Activated T-helper 2 cell treated with anti-CD3 and anti-CD28 coated beads, Interferon-gamma antibody, Interleukin-2, Interleukin-4, amounts not matched to agents 10 μg/mL and 5 μg/mL and 100 μg/mL, durations not matched to agents 14 hours and 24 hours and 36 hours (primary cell): ENCODE measurements at regions not wholly inside any gene's neighbourhood (a gene's known extent, or its start where the extent isn't known, plus 50 kb on each side); places are given as distances from the start of the nearest gene placed in this dataset.
"Not testable (repeated sequence)": the region's sequence is repeated elsewhere in the genome, so short reads cannot be mapped to it uniquely, and the experiment has no call there.

Experiments
- DNase-seq: peaks from one replicate; pipeline ENCODE4 v3.0.0; 2021; ENCODE audit warnings: low spot score
- H3K27ac Mint-ChIP-seq: one replicate; pipeline ENCODE4 v1.8.0; 2021; ENCODE audit warnings: mixed read lengths
- H3K27me3 Mint-ChIP-seq: one replicate; pipeline ENCODE4 v1.8.0; 2021; ENCODE audit warnings: low read depth, mixed read lengths
- H3K36me3 Mint-ChIP-seq: one replicate; pipeline ENCODE4 v1.8.0; 2021; ENCODE audit warnings: low read depth, mixed read lengths
- H3K4me1 Mint-ChIP-seq: one replicate; pipeline ENCODE4 v1.8.0; 2021; ENCODE audit warnings: low read depth, mixed read lengths
- H3K4me3 Mint-ChIP-seq: one replicate; pipeline ENCODE4 v1.8.0; 2021; ENCODE audit warnings: low read depth, mild to moderate bottlenecking, moderate library complexity, mixed read lengths
- H3K9me3 Mint-ChIP-seq: one replicate; pipeline ENCODE4 v1.8.0; 2021; ENCODE audit warnings: mixed read lengths
- intact Hi-C: fragments of 100-400 bp; cut with micrococcal nuclease; formaldehyde crosslinking; loops from one replicate; pipeline ENCODE4 v1.15.1; 2023

GRCh38 chr16:48082516-48082915 is 73.3 kb downstream of the ABCC12 start:
- H3K4me3 Mint-ChIP-seq: no peak overlapping the region

GRCh38 chr16:48081656-48082055 is 74.1 kb downstream of the ABCC12 start:
- no peaks in the 10 kb centered on the region for H3K27me3 Mint-ChIP-seq
- H3K27ac Mint-ChIP-seq: no peak overlapping the region
- H3K4me1 Mint-ChIP-seq: no peaks in the 10 kb centered on the region
- intact Hi-C loops: no loop called here
- no peak overlapping the region for H3K4me3 Mint-ChIP-seq
- H3K9me3 Mint-ChIP-seq: no peaks in the 10 kb centered on the region
- DNase-seq: no peak
- no peaks in the 10 kb centered on the region for H3K36me3 Mint-ChIP-seq

More at GRCh38 chr16:48082516-48082915, 73.3 kb downstream of the ABCC12 start:
- intact Hi-C loops: no loop called here
- no peaks in the 10 kb centered on the region for H3K9me3 Mint-ChIP-seq
- no peak overlapping the region for H3K27ac Mint-ChIP-seq
- H3K27me3 Mint-ChIP-seq: no peaks in the 10 kb centered on the region
- H3K4me1 Mint-ChIP-seq: no peaks in the 10 kb centered on the region
- no peaks in the 10 kb centered on the region for H3K36me3 Mint-ChIP-seq
- DNase-seq: no peak

GRCh38 chr16:48076455-48077012 is 79.3 kb downstream of the ABCC12 start:
- Mint-ChIP-seq H3K9me3 (no peaks in the 10 kb centered on the region), H3K27me3 (no peaks in the 10 kb centered on the region), H3K4me3 (no peak overlapping the region), H3K27ac (no peak overlapping the region), H3K36me3 (no peaks in the 10 kb centered on the region), H3K4me1 (no peaks in the 10 kb centered on the region)
- intact Hi-C loops: no loop called here
- DNase-seq: no peak

GRCh38 chr16:48075398-48075797 is 80.4 kb downstream of the ABCC12 start:
- Mint-ChIP-seq H3K9me3 (no peaks in the 10 kb centered on the region), H3K27ac (no peak overlapping the region), H3K4me1 (no peaks in the 10 kb centered on the region), H3K36me3 (no peaks in the 10 kb centered on the region), H3K27me3 (no peaks in the 10 kb centered on the region), H3K4me3 (no peak overlapping the region)
- DNase-seq: no peak
- intact Hi-C loops: no loop called here

GRCh38 chr16:48067388-48067787 is 88.4 kb downstream of the ABCC12 start:
- intact Hi-C loops: no loop called here
- Mint-ChIP-seq H3K4me1 (no peaks in the 10 kb centered on the region), H3K27ac (no peak overlapping the region), H3K36me3 (no peaks in the 10 kb centered on the region), H3K27me3 (no peaks in the 10 kb centered on the region), H3K4me3 (no peak overlapping the region), H3K9me3 (peaks cover 6% of the 10 kb centered on the region)
- DNase-seq: no peak

DNA sequence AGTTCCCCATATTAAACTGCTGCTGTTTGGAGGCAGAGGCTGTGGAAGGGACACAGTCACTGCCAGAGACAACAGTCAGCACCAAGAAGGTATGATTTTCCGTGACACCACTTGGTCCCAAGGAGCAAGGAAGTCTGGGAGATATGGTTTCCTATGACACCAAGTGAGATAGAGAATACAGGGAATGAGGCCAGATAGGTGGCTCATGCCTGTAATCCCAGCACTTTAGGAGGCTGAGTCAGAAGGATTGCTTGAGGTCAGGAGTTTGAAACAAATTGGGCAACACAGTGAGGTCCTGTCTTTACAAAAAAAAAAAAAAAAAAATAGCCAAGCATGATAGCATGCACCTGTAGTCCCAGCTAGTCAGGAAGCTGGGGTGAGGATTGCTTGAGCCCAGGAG is 90.8 kb downstream of the ABCC12 start:
- DNase-seq: no peak
- Mint-ChIP-seq H3K36me3 (no peaks in the 10 kb centered on the region), H3K27ac (no peak overlapping the region), H3K4me1 (no peaks in the 10 kb centered on the region), H3K4me3 (no peak overlapping the region), H3K9me3 (peaks cover 6% of the 10 kb centered on the region), H3K27me3 (peaks cover 2% of the 10 kb centered on the region)
- intact Hi-C loops: no loop called here

DNA sequence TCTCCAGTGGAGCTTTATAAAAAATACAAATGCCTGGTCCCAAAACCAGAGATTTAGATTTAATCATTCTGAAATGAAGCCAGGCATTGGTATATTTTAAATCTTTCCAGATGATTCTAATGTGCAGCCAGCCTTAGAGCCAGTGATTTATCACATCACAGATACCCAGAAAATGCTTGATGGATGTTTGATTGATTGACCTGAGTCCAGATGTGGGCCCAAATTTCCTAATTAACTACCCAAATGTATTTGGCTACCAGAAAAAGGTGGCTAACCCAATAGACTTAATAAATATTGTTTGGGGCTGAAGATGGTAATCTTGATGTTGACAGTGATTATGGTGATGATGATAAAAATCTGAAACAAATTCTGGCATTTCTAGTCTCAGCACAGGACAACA is 93.1 kb downstream of the ABCC12 start:
- intact Hi-C loops: no loop called here
- no peak overlapping the region for H3K27ac Mint-ChIP-seq
- H3K4me1 Mint-ChIP-seq: no peaks in the 10 kb centered on the region
- H3K36me3 Mint-ChIP-seq: no peaks in the 10 kb centered on the region
- peaks cover 6% of the 10 kb centered on the region for H3K9me3 Mint-ChIP-seq
- no peak overlapping the region for H3K4me3 Mint-ChIP-seq
- peaks cover 2% of the 10 kb centered on the region for H3K27me3 Mint-ChIP-seq
- no peak for DNase-seq

DNA sequence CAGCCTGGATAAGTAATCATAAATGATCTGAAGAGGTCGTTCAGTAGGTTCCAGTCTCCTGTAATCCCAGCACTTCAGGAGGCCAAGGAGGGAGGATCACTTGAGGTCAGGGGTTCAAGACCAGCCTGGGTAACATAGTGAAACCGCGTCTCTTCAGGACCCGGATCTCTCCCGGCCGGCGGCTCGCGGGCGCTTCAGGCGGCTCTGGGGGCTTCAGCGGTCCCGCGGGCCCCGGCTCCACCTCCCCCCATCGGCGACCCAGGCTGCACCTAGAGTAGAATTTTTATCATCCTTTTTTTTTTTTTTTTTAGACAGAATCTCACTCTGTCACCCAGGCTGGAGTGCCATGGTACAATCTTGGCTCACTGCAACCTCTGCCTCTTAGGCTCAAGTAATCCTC is 95.9 kb downstream of the ABCC12 start:
- Mint-ChIP-seq H3K27ac (no peak overlapping the region), H3K27me3 (peaks cover 10% of the 10 kb centered on the region), H3K36me3 (no peaks in the 10 kb centered on the region)

DNA sequence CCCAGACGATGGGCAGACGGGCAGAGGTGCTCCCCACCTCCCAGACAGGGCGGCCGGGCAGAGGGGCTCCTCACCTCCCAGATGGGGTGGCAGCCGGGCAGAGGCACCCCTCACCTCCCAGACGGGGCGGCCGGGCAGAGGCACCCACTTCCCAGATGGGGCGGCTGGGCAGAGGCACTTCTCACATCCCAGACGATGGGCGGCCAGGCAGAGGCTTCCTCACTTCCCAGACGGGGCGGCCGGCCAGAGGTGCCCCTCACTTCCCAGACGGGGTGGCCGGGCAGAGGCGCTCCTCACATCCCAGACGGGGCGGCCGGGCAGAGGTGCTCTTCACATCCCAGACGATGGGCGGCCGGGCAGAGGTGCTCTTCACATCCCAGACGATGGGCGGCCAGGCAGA is 96.6 kb downstream of the ABCC12 start:
- H3K4me3 Mint-ChIP-seq, H3K4me1 Mint-ChIP-seq, H3K36me3 Mint-ChIP-seq, H3K27ac Mint-ChIP-seq, H3K9me3 Mint-ChIP-seq, DNase-seq: not testable (repeated sequence)
- peaks cover 16% of the 10 kb centered on the region for H3K27me3 Mint-ChIP-seq
- intact Hi-C loops: loop anchor here (5.0 kb wide), 1 partner anchor 1022 kb away; no protein-coding TSS in a partner anchor

More for the DNA sequence above, 95.9 kb downstream of the ABCC12 start:
- peaks cover 6% of the 10 kb centered on the region for H3K9me3 Mint-ChIP-seq
- DNase-seq: no peak
- intact Hi-C loops: loop anchor here (5.0 kb wide), 1 partner anchor 1023 kb away; no protein-coding TSS in a partner anchor
- peaks cover 1% of the 10 kb centered on the region for H3K4me1 Mint-ChIP-seq
- H3K4me3 Mint-ChIP-seq: no peak overlapping the region

- peaks cover 16% of the 10 kb centered on the region for H3K27me3 Mint-ChIP-seq
- H3K27ac Mint-ChIP-seq: no peak overlapping the region
- H3K4me3 Mint-ChIP-seq: no peak overlapping the region
- H3K9me3 Mint-ChIP-seq: no peaks in the 10 kb centered on the region
- no peaks in the 10 kb centered on the region for H3K36me3 Mint-ChIP-seq
- intact Hi-C loops: loop anchor here (5.0 kb wide), 1 partner anchor 1020 kb away; no protein-coding TSS in a partner anchor
- DNase-seq: no peak
- H3K4me1 Mint-ChIP-seq: peaks cover 2% of the 10 kb centered on the region
Observed at GRCh38 chr16:48057048-48057447, 98.7 kb downstream of the ABCC12 start.

GRCh38 chr16:48054881-48055601 is 100.8 kb downstream of the ABCC12 start:
- H3K36me3 Mint-ChIP-seq: no peaks in the 10 kb centered on the region
- no peak overlapping the region for H3K4me3 Mint-ChIP-seq
- intact Hi-C loops: loop anchor here (2.0 to 5.0 kb wide), 2 partner anchors 912 to 1018 kb away; partner anchors contain the start of gene NETO2
- no peaks in the 10 kb centered on the region for H3K9me3 Mint-ChIP-seq
- DNase-seq: no peak
- H3K4me1 Mint-ChIP-seq: peaks cover 2% of the 10 kb centered on the region
- no peak overlapping the region for H3K27ac Mint-ChIP-seq
- H3K27me3 Mint-ChIP-seq: peaks cover 18% of the 10 kb centered on the region

DNA sequence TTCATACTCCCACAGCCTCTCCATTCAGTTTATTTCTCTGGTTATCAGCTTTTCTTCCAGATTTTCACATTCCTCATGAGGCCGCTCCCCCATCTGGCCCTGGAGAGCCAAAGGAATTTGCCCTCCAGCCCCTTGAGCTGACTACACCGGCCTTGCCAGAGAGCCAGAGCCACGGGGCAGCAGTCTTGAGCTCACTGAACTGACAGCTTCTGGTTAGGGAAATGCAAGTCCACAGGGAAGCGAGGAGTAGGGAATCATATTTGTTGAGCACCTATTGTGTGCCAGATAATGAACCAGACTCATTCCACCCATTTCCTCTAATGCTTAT is 102.4 kb downstream of the ABCC12 start:
- no peak overlapping the region for H3K27ac Mint-ChIP-seq
- no peak for DNase-seq
- H3K36me3 Mint-ChIP-seq: no peaks in the 10 kb centered on the region
- H3K4me3 Mint-ChIP-seq: no peak overlapping the region
- peaks cover 18% of the 10 kb centered on the region for H3K27me3 Mint-ChIP-seq
- H3K4me1 Mint-ChIP-seq: peaks cover 2% of the 10 kb centered on the region
- intact Hi-C loops: no loop called here
- H3K9me3 Mint-ChIP-seq: no peaks in the 10 kb centered on the region

DNA sequence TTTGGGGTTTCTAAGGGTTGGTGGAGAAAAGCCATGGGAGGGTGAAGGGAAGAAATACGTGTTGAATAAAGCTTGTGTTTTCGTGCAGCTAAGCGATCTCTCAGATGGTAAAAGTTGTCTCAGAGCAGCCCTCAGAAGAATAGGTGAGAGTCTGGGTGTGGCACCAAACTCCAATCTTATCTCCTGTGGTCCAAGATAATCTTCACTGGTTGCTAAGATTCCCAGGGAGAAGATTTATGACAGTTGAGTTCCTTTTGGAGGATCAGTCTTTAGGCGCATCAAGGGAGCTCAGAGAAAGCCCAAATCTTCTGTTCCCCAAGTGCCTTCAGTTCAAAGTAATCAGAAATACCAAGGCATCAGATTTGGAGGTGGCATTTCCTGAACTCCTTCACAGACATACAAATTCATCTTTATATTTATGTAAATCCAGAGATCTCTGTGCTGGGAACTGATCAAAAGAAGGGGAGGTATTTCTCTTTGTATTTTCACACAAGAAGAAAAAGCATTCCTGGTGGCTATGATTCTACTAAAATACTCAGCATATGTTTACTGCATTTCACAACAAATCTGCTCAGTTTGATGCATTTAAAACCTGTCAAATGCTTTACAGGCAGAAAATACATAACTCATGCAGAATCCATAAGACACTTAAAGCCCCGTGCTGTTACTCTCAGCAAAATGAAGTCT is 102.9 kb downstream of the ABCC12 start:
- intact Hi-C loops: no loop called here
- Mint-ChIP-seq H3K27ac (no peak overlapping the region), H3K9me3 (no peaks in the 10 kb centered on the region), H3K4me3 (no peak overlapping the region), H3K4me1 (peaks cover 2% of the 10 kb centered on the region), H3K27me3 (peaks cover 18% of the 10 kb centered on the region), H3K36me3 (no peaks in the 10 kb centered on the region)
- DNase-seq: no peak
